VCaP (cell line): ENCODE measurements at regions not wholly inside any gene's neighbourhood (a gene's known extent, or its start where the extent isn't known, plus 50 kb on each side); places are given as distances from the start of the nearest gene placed in this dataset.
"Not testable (repeated sequence)": the region's sequence is repeated elsewhere in the genome, so short reads cannot be mapped to it uniquely, and the experiment has no call there.

Source experiments
- H3K27ac ChIP-seq: fragments of 450-650 bp; 2 replicates; pipeline ENCODE4 v1.5.1; 2017
- CTCF ChIP-seq: fragments of 450-650 bp; conservative IDR thresholded peaks from 2 replicates; pipeline ENCODE4 v1.5.1; 2017; ENCODE audit warnings: mild to moderate bottlenecking, moderate library complexity

- no peak overlapping the region for H3K27ac ChIP-seq
- no peak for TF ChIP-seq CTCF
Observed at GRCh38 chr4:147286846-147287587, 193.9 kb upstream of the EDNRA start.

- no peak for TF ChIP-seq CTCF
- H3K27ac ChIP-seq, result no peak overlapping the region
Observed at GRCh38 chr4:147287588-147287890, 193.4 kb upstream of the EDNRA start.

- TF ChIP-seq CTCF, result no peak
- H3K27ac ChIP-seq, result no peak overlapping the region
Observed at GRCh38 chr4:147288512-147288911, 192.4 kb upstream of the EDNRA start.

GRCh38 chr4:147289181-147289580 lies 191.7 kb upstream of the EDNRA start:
- TF ChIP-seq CTCF, result no peak
- no peak overlapping the region for H3K27ac ChIP-seq

GRCh38 chr4:147292604-147293313 lies 188.1 kb upstream of the EDNRA start:
- H3K27ac ChIP-seq, result not testable (repeated sequence)

GRCh38 chr4:147293314-147293677 lies 187.6 kb upstream of the EDNRA start:
- H3K27ac ChIP-seq, result not testable (repeated sequence)

GRCh38 chr4:147299205-147299604 lies 181.7 kb upstream of the EDNRA start:
- no peak for TF ChIP-seq CTCF
- H3K27ac ChIP-seq, result no peak overlapping the region

GRCh38 chr4:147303174-147303872 lies 177.6 kb upstream of the EDNRA start:
- no peak overlapping the region for H3K27ac ChIP-seq
- TF ChIP-seq CTCF, result no peak
